Mucosa of descending colon (tissue), 3 donors: ENCODE measurements at regions not wholly inside any gene's neighbourhood (a gene's known extent, or its start where the extent isn't known, plus 50 kb on each side); places are given as distances from the start of the nearest gene placed in this dataset.

Source experiments
- ATAC-seq: fragments of 200-7000 bp; cut with Tn5 transposase; one replicate; pipeline ENCODE4 v1.9.1; 2020; ENCODE audit warnings: mild to moderate bottlenecking, moderate library complexity
- DNase-seq, 3 donors: peaks; one replicate each; pipeline ENCODE4 v3.0.0-alpha.2; 2020
- H3K36me3 ChIP-seq: fragments of 200-600 bp; one replicate; pipeline ENCODE4 v1.8.0; 2021; ENCODE audit warnings: low read depth, mild to moderate bottlenecking
- H3K4me1 ChIP-seq: fragments of 200-600 bp; one replicate; pipeline ENCODE4 v1.8.0; 2021; ENCODE audit warnings: low read depth, mild to moderate bottlenecking
- H3K4me3 ChIP-seq: fragments of 200-600 bp; one replicate; pipeline ENCODE4 v1.8.0; 2021; ENCODE audit warnings: mild to moderate bottlenecking
- H3K9me3 ChIP-seq: fragments of 200-600 bp; one replicate; pipeline ENCODE4 v1.8.0; 2021; ENCODE audit warnings: mild to moderate bottlenecking
- CTCF ChIP-seq: fragments of 200-600 bp; IDR thresholded peaks from one replicate; pipeline ENCODE4 v1.8.0; 2022; ENCODE audit warnings: antibody characterized with exemption, mild to moderate bottlenecking
- intact Hi-C, 2 donors: fragments of 100-400 bp; cut with DNase I in 1 of 2; cut with micrococcal nuclease in 1 of 2; formaldehyde crosslinking; loops; one replicate each; pipeline versions ENCODE4 v1.11.0 to v1.11.1; 2022; cut with DNase I, micrococcal nuclease
- donor health status: DM: no; HTN: no; CAD: no; lungs with moderate emphysema.
- donor health status: DM: no; HTN: no; CAD: no.
- donor health status: DM: no; HTN: yes; CAD: no.

- ATAC-seq (no peak), DNase-seq (no peak)
- Histone ChIP-seq H3K9me3 (no peaks in the 10 kb centered on the region), H3K36me3 (no peaks in the 10 kb centered on the region), H3K4me1 (no peaks in the 10 kb centered on the region), H3K4me3 (no peak overlapping the region)
- intact Hi-C loops = no loop called here
- TF ChIP-seq CTCF = no peak
Observed at GRCh38 chrX:22758807-22759481, 240.8 kb upstream of the DDX53 start.

- Histone ChIP-seq H3K9me3 (no peaks in the 10 kb centered on the region), H3K4me1 (no peaks in the 10 kb centered on the region), H3K4me3 (no peak overlapping the region), H3K36me3 (no peaks in the 10 kb centered on the region)
- intact Hi-C loops = no loop called here
- DNase-seq (no peak), ATAC-seq (no peak)
- TF ChIP-seq CTCF = no peak
Observed at GRCh38 chrX:22760513-22761057, 239.2 kb upstream of the DDX53 start.

- no peak for TF ChIP-seq CTCF
- no peak for DNase-seq
- intact Hi-C loops = no loop called here
- Histone ChIP-seq H3K4me3 (no peak overlapping the region), H3K4me1 (no peaks in the 10 kb centered on the region), H3K9me3 (no peaks in the 10 kb centered on the region), H3K36me3 (no peaks in the 10 kb centered on the region)
- ATAC-seq = no peak
Observed at GRCh38 chrX:22788221-22788620, 211.5 kb upstream of the DDX53 start.

GRCh38 chrX:22795671-22796070, 204.1 kb upstream of the DDX53 start:
- Histone ChIP-seq H3K4me3 (no peak overlapping the region), H3K4me1 (no peaks in the 10 kb centered on the region), H3K36me3 (no peaks in the 10 kb centered on the region), H3K9me3 (no peaks in the 10 kb centered on the region)
- DNase-seq (no peak), ATAC-seq (no peak)
- TF ChIP-seq CTCF = no peak
- intact Hi-C loops = no loop called here

- intact Hi-C loops = no loop called here
Observed at GRCh38 chrX:22800360-22800759, 199.4 kb upstream of the DDX53 start.

More at GRCh38 chrX:22800360-22800759, 199.4 kb upstream of the DDX53 start:
- peak in 1 of 3 donors; percentile 9 for DNase-seq
- Histone ChIP-seq H3K4me1 (no peaks in the 10 kb centered on the region), H3K36me3 (no peaks in the 10 kb centered on the region), H3K4me3 (no peak overlapping the region), H3K9me3 (no peaks in the 10 kb centered on the region)
- no peak for TF ChIP-seq CTCF
- no peak for ATAC-seq
